H1 (cell line): ENCODE measurements at regions not wholly inside any gene's neighbourhood (a gene's known extent, or its start where the extent isn't known, plus 50 kb on each side); places are given as distances from the start of the nearest gene placed in this dataset.
A peak's percentile ranks its signal among the peaks of the same experiment; 100 is the strongest.

ENCODE experiments used
- CTCF ChIA-PET: fragments of 300-600 bp; sonication (Branson Sonifier 250); formaldehyde crosslinking; loops from one replicate; lab custom pipeline; 2021; ENCODE audit not compliant: partially characterized antibody; lab: Charles Lee
- POLR2A ChIA-PET: fragments of 300-600 bp; sonication (Branson Sonifier 250); formaldehyde crosslinking; loops from one replicate; lab custom pipeline; 2021; ENCODE audit warnings: inconsistent platforms; ENCODE audit not compliant: partially characterized antibody; lab: Charles Lee
- DNase-seq, 2 experiments: peaks; one replicate each; pipeline versions ENCODE4 v3.0.0 to v3.0.0-alpha.2; 2010 to 2022; ENCODE audit warnings: low spot score in 2 of 2, low read depth in 1 of 2, mixed read lengths in 1 of 2
- FAIRE-seq: peaks from 2 replicates; lab custom pipeline; 2011; peaks lifted over from hg19 to GRCh38; lab: Jason Lieb, UNC
- H2AFZ ChIP-seq: 2 replicates; pipeline ENCODE4 v1.8.1; 2012; ENCODE audit warnings: low read length, inconsistent platforms
- H2AK5ac ChIP-seq: 2 replicates; pipeline ENCODE4 v1.6.1; 2013; ENCODE audit warnings: low read depth, low read length
- H2BK120ac ChIP-seq: replicated peaks from 2 replicates; pipeline ENCODE3; 2013; ENCODE audit warnings: low read depth, low read length, inconsistent platforms
- H2BK12ac ChIP-seq: 2 replicates; pipeline ENCODE4 v1.6.1; 2013; ENCODE audit warnings: low read depth, low read length
- H2BK15ac ChIP-seq: 2 replicates; pipeline ENCODE4 v1.6.1; 2013; ENCODE audit warnings: low read length
- H2BK20ac ChIP-seq: 2 replicates; pipeline ENCODE4 v1.6.1; 2013; ENCODE audit warnings: low read length
- H2BK5ac ChIP-seq: 2 replicates; pipeline ENCODE4 v1.6.1; 2013; ENCODE audit warnings: low read depth, low read length
- H3K14ac ChIP-seq: 2 replicates; pipeline ENCODE4 v1.6.1; 2013; ENCODE audit warnings: inconsistent platforms; ENCODE audit not compliant: insufficient read length
- H3K18ac ChIP-seq: 2 replicates; pipeline ENCODE4 v1.6.1; 2013; ENCODE audit warnings: low read length; ENCODE audit errors: extremely low read depth
- H3K23ac ChIP-seq: 2 replicates; pipeline ENCODE4 v1.6.1; 2013; ENCODE audit warnings: inconsistent platforms; ENCODE audit not compliant: insufficient read length
- H3K23me2 ChIP-seq: 2 replicates; pipeline ENCODE4 v1.6.1; 2013; ENCODE audit warnings: low read depth, low read length
- H3K27ac ChIP-seq: 2 replicates; pipeline ENCODE4 v1.6.1; 2011; ENCODE audit warnings: low read depth, low read length, inconsistent platforms
- H3K27me3 ChIP-seq, 4 experiments: replicated peaks in 1 of 4; 1 replicate in 1 of 4; 2 replicates in 3 of 4; pipeline versions ENCODE4 v1.6.1 to v1.8.1; 2011 to 2013; ENCODE audit warnings: low read length in 3 of 4, mild to moderate bottlenecking in 3 of 4, inconsistent platforms in 2 of 4, mixed read lengths in 2 of 4, moderate library complexity in 1 of 4; ENCODE audit not compliant: control insufficient read depth in 3 of 4, insufficient read depth in 3 of 4; ENCODE audit errors: extremely low read depth in 1 of 4
- H3K36me3 ChIP-seq, 4 experiments: 2 replicates each; pipeline versions ENCODE4 v1.6.1 to v1.8.1; 2011 to 2013; ENCODE audit warnings: mild to moderate bottlenecking in 4 of 4, low read length in 3 of 4, moderate library complexity in 2 of 4, control low read depth in 1 of 4, inconsistent platforms in 1 of 4; ENCODE audit not compliant: insufficient read depth in 4 of 4, control insufficient read depth in 2 of 4
- H3K4ac ChIP-seq: replicated peaks from 2 replicates; pipeline ENCODE3; 2013; ENCODE audit warnings: low read length, low read depth, mixed read lengths, inconsistent platforms; ENCODE audit not compliant: insufficient read length
- H3K4me1 ChIP-seq, 4 experiments: replicated peaks in 1 of 4; 1 replicate in 1 of 4; 2 replicates in 3 of 4; pipeline versions ENCODE4 v1.6.1 to v1.8.1; 2011 to 2013; ENCODE audit warnings: low read length in 3 of 4, inconsistent platforms in 2 of 4, mixed read lengths in 1 of 4; ENCODE audit not compliant: insufficient read depth in 4 of 4, control insufficient read depth in 3 of 4
- H3K4me2 ChIP-seq, 2 experiments: 2 replicates each; pipeline versions ENCODE4 v1.6.1 to v1.8.1; 2011 to 2013; ENCODE audit warnings: low read depth in 2 of 2, low read length in 2 of 2, control low read depth in 1 of 2, inconsistent platforms in 1 of 2, mild to moderate bottlenecking in 1 of 2; ENCODE audit not compliant: insufficient read depth in 1 of 2
- H3K4me3 ChIP-seq, 4 experiments: fragments of 200-600, 300-600 bp in 1 of 4; sonication (generic), shearing (Covaris generic), sonication (Bioruptor Twin) in 1 of 4; 2 replicates each; pipeline versions ENCODE4 v1.5.1 to v1.8.1; 2011 to 2016; ENCODE audit warnings: low read length in 4 of 4, low read depth in 3 of 4, control low read depth in 2 of 4, inconsistent platforms in 2 of 4, mild to moderate bottlenecking in 2 of 4, mixed read lengths in 1 of 4, moderate library complexity in 1 of 4; ENCODE audit not compliant: insufficient read depth in 2 of 4; ENCODE audit errors: extremely low read depth in 1 of 4
- H3K56ac ChIP-seq: replicated peaks from 2 replicates; pipeline ENCODE3; 2013; ENCODE audit warnings: low read depth, mild to moderate bottlenecking, mixed read lengths, low read length, inconsistent platforms; ENCODE audit not compliant: insufficient read length
- H3K79me1 ChIP-seq: 2 replicates; pipeline ENCODE4 v1.6.1; 2013; ENCODE audit warnings: low read depth, low read length, control low read depth
- H3K79me2 ChIP-seq, 2 experiments: 2 replicates each; pipeline versions ENCODE4 v1.6.1 to v1.8.1; 2012 to 2013; ENCODE audit warnings: low read length in 2 of 2, mild to moderate bottlenecking in 2 of 2, inconsistent platforms in 1 of 2; ENCODE audit not compliant: insufficient read depth in 2 of 2, control insufficient read depth in 1 of 2
- H3K9ac ChIP-seq, 4 experiments: replicated peaks in 1 of 4; 1 replicate in 1 of 4; 2 replicates in 3 of 4; pipeline versions ENCODE4 v1.6.1 to v1.8.1; 2011 to 2013; ENCODE audit warnings: low read depth in 3 of 4, low read length in 3 of 4, control low read depth in 2 of 4, mild to moderate bottlenecking in 2 of 4, moderate library complexity in 2 of 4, inconsistent platforms in 1 of 4; ENCODE audit errors: extremely low read depth in 1 of 4
- H3K9me3 ChIP-seq, 2 experiments: 2 replicates each; pipeline versions ENCODE4 v1.6.1 to v1.8.1; 2012 to 2013; ENCODE audit warnings: mild to moderate bottlenecking in 2 of 2, moderate library complexity in 2 of 2, control low read depth in 1 of 2, inconsistent platforms in 1 of 2, low read depth in 1 of 2, low read length in 1 of 2, mixed read lengths in 1 of 2; ENCODE audit not compliant: insufficient read depth in 2 of 2
- H4K20me1 ChIP-seq, 2 experiments: replicated peaks in 1 of 2; 2 replicates each; pipeline versions ENCODE3 to v1.8.1; 2011 to 2013; ENCODE audit warnings: inconsistent platforms in 2 of 2, low read length in 2 of 2, mild to moderate bottlenecking in 1 of 2; ENCODE audit not compliant: insufficient read depth in 2 of 2, control insufficient read depth in 1 of 2
- H4K5ac ChIP-seq: 2 replicates; pipeline ENCODE4 v1.6.1; 2013; ENCODE audit warnings: low read length, low read depth, mixed read lengths, inconsistent platforms; ENCODE audit not compliant: insufficient read length
- H4K8ac ChIP-seq: 2 replicates; pipeline ENCODE4 v1.8.0; 2013; ENCODE audit warnings: mild to moderate bottlenecking, moderate library complexity, low read length, inconsistent platforms; ENCODE audit not compliant: insufficient read depth; ENCODE audit errors: extremely low read depth
- H4K91ac ChIP-seq: replicated peaks from 2 replicates; pipeline ENCODE3; 2013; ENCODE audit warnings: low read length, mixed read lengths, inconsistent platforms; ENCODE audit not compliant: insufficient read length
- ATF3 ChIP-seq: IDR thresholded peaks from 2 replicates; pipeline ENCODE4 v1.6.1; 2011; ENCODE audit warnings: low read depth, mild to moderate bottlenecking, low read length; ENCODE audit not compliant: insufficient read depth
- BCL11A ChIP-seq, 2 experiments: IDR thresholded peaks; one replicate each; pipeline ENCODE4 v1.6.1; 2011; ENCODE audit warnings: low read depth in 2 of 2, low read length in 2 of 2, mild to moderate bottlenecking in 2 of 2
- BRCA1 ChIP-seq: IDR thresholded peaks from 2 replicates; pipeline ENCODE4 v1.6.1; 2012; ENCODE audit warnings: low read depth, low read length, improper control_type of control experiment
- CHD2 ChIP-seq: IDR thresholded peaks from 2 replicates; pipeline ENCODE4 v1.6.1; 2012; ENCODE audit warnings: low read length, improper control_type of control experiment
- CREB1 ChIP-seq: IDR thresholded peaks from 2 replicates; pipeline ENCODE4 v1.6.1; 2012; ENCODE audit warnings: inconsistent platforms
- EZH2 ChIP-seq: fragments of 200-600 bp; sonication (generic); IDR thresholded peaks from 2 replicates; pipeline ENCODE4 v1.7.1; 2012; ENCODE audit warnings: low read depth, mild to moderate bottlenecking, moderate library complexity, low read length, inconsistent platforms; ENCODE audit not compliant: severe bottlenecking
- HDAC2 ChIP-seq, 2 experiments: fragments of 300-600 bp in 1 of 2; sonication (generic) in 1 of 2; IDR thresholded peaks; 2 replicates each; pipeline ENCODE4 v1.6.1; 2011 to 2012; ENCODE audit warnings: low read depth in 2 of 2, low read length in 2 of 2, mild to moderate bottlenecking in 2 of 2, moderate library complexity in 2 of 2, borderline replicate concordance in 1 of 2, inconsistent platforms in 1 of 2
- KDM4A ChIP-seq: IDR thresholded peaks from one replicate; pipeline ENCODE4 v1.7.1; 2012; ENCODE audit warnings: low read depth, mild to moderate bottlenecking, moderate library complexity, low read length, inconsistent platforms; ENCODE audit not compliant: severe bottlenecking
- NANOG ChIP-seq: IDR thresholded peaks from 2 replicates; pipeline ENCODE4 v1.6.1; 2011; ENCODE audit warnings: low read length, low read depth, mild to moderate bottlenecking, inconsistent platforms; ENCODE audit not compliant: insufficient read depth, poor library complexity, severe bottlenecking
- PHF8 ChIP-seq: fragments of 200-600 bp; sonication (generic); conservative IDR thresholded peaks from 2 replicates; pipeline ENCODE4 v1.7.1; 2012; ENCODE audit warnings: low read depth, mild to moderate bottlenecking, inconsistent platforms, low read length, moderate library complexity
- POU5F1 ChIP-seq: IDR thresholded peaks from 2 replicates; pipeline ENCODE4 v1.6.1; 2011; ENCODE audit warnings: low read depth, mild to moderate bottlenecking, low read length, moderate library complexity
- RFX5 ChIP-seq: IDR thresholded peaks from 2 replicates; pipeline ENCODE4 v1.6.1; 2011; ENCODE audit warnings: low read depth, low read length, improper control_type of control experiment, borderline replicate concordance
- SP1 ChIP-seq: IDR thresholded peaks from 2 replicates; pipeline ENCODE4 v1.6.1; 2011; ENCODE audit warnings: low read depth, low read length
- WGBS, 2 experiments: shearing (Covaris generic) in 1 of 2; methylation state at CpG; one replicate each; pipeline versions ENCODE4 v1.1.6 to v1.1.7; 2013 to 2015; ENCODE audit warnings: low lambda C conversion rate in 2 of 2, mixed read lengths in 2 of 2, inconsistent platforms in 1 of 2, low coverage in 1 of 2, missing lambda C conversion rate in 1 of 2; ENCODE audit not compliant: insufficient replicate concordance in 2 of 2, insufficient coverage in 1 of 2, insufficient read length in 1 of 2; ENCODE audit errors: extremely low coverage in 1 of 2, missing lambda C conversion rate in 1 of 2; 5-methylcytosine and 5-hydroxymethylcytosine counted together

- Histone ChIP-seq H2AK5ac (no peak overlapping the region), H2BK20ac (no peak overlapping the region), H3K36me3 (no peaks in the 10 kb centered on the region), H3K23me2 (no peaks in the 10 kb centered on the region), H2BK5ac (no peak overlapping the region), H4K5ac (no peak overlapping the region), H3K4me2 (no peak overlapping the region), H3K4me3 (no peak overlapping the region), H3K56ac (no peak overlapping the region), H3K79me2 (no peaks in the 10 kb centered on the region), H2BK120ac (no peak overlapping the region), H3K4me1 (peaks cover 0 to 3% (median 0%) of the 10 kb centered on the region in 4 experiments; a peak in 3 of 7 replicates), H4K20me1 (no peaks in the 10 kb centered on the region), H2BK12ac (no peak overlapping the region), H2BK15ac (no peak overlapping the region), H3K23ac (no peak overlapping the region), H3K18ac (no peak overlapping the region), H4K8ac (no peak overlapping the region), H2AFZ (no peak overlapping the region), H3K9me3 (no peaks in the 10 kb centered on the region), H3K27ac (no peak overlapping the region), H3K4ac (no peak overlapping the region), H3K27me3 (no peaks in the 10 kb centered on the region), H3K14ac (no peak overlapping the region), H3K79me1 (no peaks in the 10 kb centered on the region), H3K9ac (no peak overlapping the region), H4K91ac (no peak overlapping the region)
- ChIA-PET POLR2A (no interaction called here), CTCF (interaction anchor here (0.6 to 3.7 kb wide), 3 partner anchors 9 to 69 kb away, joined by 3 to 21 read pairs (median 9); no protein-coding TSS in a partner anchor)
- peak; percentile 88 for FAIRE-seq
- WGBS, 2 experiments = 83% methylated on average over 6 of the region's 6 CpGs; no CpG with 5 or more reads in 1 of the 2 experiments
- DNase-seq = peak in 1 of 2 experiments; percentile 60
- TF ChIP-seq CHD2 (no peak), BCL11A (IDR thresholded peaks at IDR 0.05; ENCODE audit: low read depth in 2 of 2, low read length in 2 of 2) (no peak), KDM4A (no peak), HDAC2 (IDR thresholded peaks at IDR 0.05; ENCODE audit: borderline replicate concordance in 1 of 2, low read depth in 2 of 2, low read length in 2 of 2) (no peak), PHF8 (no peak), EZH2 (no peak), ATF3 (no peak), BRCA1 (no peak), NANOG (no peak), RFX5 (no peak), SP1 (no peak), CREB1 (no peak), POU5F1 (no peak)
Observed at GRCh38 chr12:98296462-98297079, 218.8 kb upstream of the TMPO start.
